K562 (cell line): ENCODE measurements at regions not wholly inside any gene's neighbourhood (a gene's known extent, or its start where the extent isn't known, plus 50 kb on each side); places are given as distances from the start of the nearest gene placed in this dataset.

Source experiments
- ATAC-seq: fragments of 200-7000 bp; cut with Tn5 transposase; 3 replicates; pipeline ENCODE4 v1.9.1; 2020; ENCODE audit warnings: moderate library complexity
- BruUV-seq: library from RNA; stranded (reverse); fragments of 400-500 nt; replicated peaks from 2 replicates; lab custom pipeline; 2021; lab: Mats Ljungman, UMichigan
- CTCF ChIA-PET: fragments of 300-600 bp; formaldehyde crosslinking; extraction: SDS; loops from one replicate; lab custom pipeline; 2021; ENCODE audit warnings: low intra/inter-chr PET ratio; lab: Yijun Ruan, JAX
- POLR2A ChIA-PET: fragments of 300-600, 350-650 bp; sonication (Branson Sonifier 250); formaldehyde crosslinking; extraction: SDS; loops from one replicate; lab custom pipeline; 2021; ENCODE audit warnings: antibody characterized with exemption, inconsistent platforms; lab: Yijun Ruan, JAX
- DNase-seq, 4 experiments: peaks; one replicate each; pipeline versions ENCODE4 v3.0.0 to v3.0.0-alpha.2; 2011 to 2018; ENCODE audit warnings: low spot score in 3 of 4, mixed read lengths in 3 of 4; ENCODE audit errors: extremely low read depth in 1 of 4
- FAIRE-seq: peaks from 2 replicates; lab custom pipeline; 2011; peaks lifted over from hg19 to GRCh38; lab: Jason Lieb, UNC
- H2AFZ ChIP-seq: 2 replicates; pipeline ENCODE4 v1.6.0; 2011; ENCODE audit warnings: low read depth, low read length, control low read depth, inconsistent platforms
- H3K27ac ChIP-seq: fragments of 200-600 bp; 3 replicates; pipeline ENCODE4 v1.8.0; 2011; ENCODE audit warnings: low read depth, mild to moderate bottlenecking, control low read depth, inconsistent platforms, low read length, moderate library complexity, mixed read lengths; ENCODE audit errors: extremely low read depth
- H3K27me3 ChIP-seq, 2 experiments: fragments of 300-600 bp in 1 of 2; 2 replicates in 1 of 2; 3 replicates in 1 of 2; pipeline versions ENCODE4 v1.6.0 to v1.8.0; 2011; ENCODE audit warnings: inconsistent platforms in 2 of 2, low read length in 2 of 2, mild to moderate bottlenecking in 1 of 2, mixed read lengths in 1 of 2, moderate library complexity in 1 of 2; ENCODE audit not compliant: control insufficient read depth in 2 of 2, insufficient read depth in 2 of 2
- H3K36me3 ChIP-seq: fragments of 300-600 bp; 3 replicates; pipeline ENCODE4 v1.8.0; 2011; ENCODE audit warnings: mild to moderate bottlenecking, low read length, inconsistent platforms; ENCODE audit not compliant: control insufficient read depth, insufficient read depth
- H3K4me1 ChIP-seq, 2 experiments: fragments of 200-600 bp in 1 of 2; replicated peaks in 1 of 2; 2 replicates in 1 of 2; 3 replicates in 1 of 2; pipeline versions ENCODE4 v1.5.1 to v1.8.0; 2011; ENCODE audit warnings: inconsistent platforms in 2 of 2, low read length in 2 of 2, mild to moderate bottlenecking in 1 of 2, mixed read lengths in 1 of 2, moderate library complexity in 1 of 2; ENCODE audit not compliant: control insufficient read depth in 2 of 2, insufficient read depth in 2 of 2
- H3K4me2 ChIP-seq: 2 replicates; pipeline ENCODE4 v1.6.1; 2011; ENCODE audit warnings: low read length, control low read depth, inconsistent platforms, mixed read lengths; ENCODE audit not compliant: insufficient read depth
- H3K4me3 ChIP-seq: fragments of 200-600 bp; sonication (generic), shearing (Covaris generic); 2 replicates; pipeline ENCODE4 v1.5.1; 2016; ENCODE audit warnings: control low read depth, inconsistent platforms
- H3K79me2 ChIP-seq: fragments of 200-600 bp; 3 replicates; pipeline ENCODE4 v1.8.0; 2011; ENCODE audit warnings: low read length, inconsistent platforms; ENCODE audit not compliant: control insufficient read depth, insufficient read depth
- H3K9ac ChIP-seq, 2 experiments: 2 replicates each; pipeline versions ENCODE4 v1.6.0 to v1.6.1; 2011; ENCODE audit warnings: low read depth in 2 of 2, low read length in 2 of 2, control low read depth in 1 of 2, inconsistent platforms in 1 of 2, mild to moderate bottlenecking in 1 of 2, mixed read lengths in 1 of 2; ENCODE audit not compliant: insufficient read depth in 1 of 2
- H3K9me1 ChIP-seq: one replicate; pipeline ENCODE4 v1.6.0; 2011; ENCODE audit warnings: inconsistent platforms, mild to moderate bottlenecking, low read length, moderate library complexity; ENCODE audit not compliant: control insufficient read depth, insufficient read depth
- H3K9me3 ChIP-seq: replicated peaks from 2 replicates; pipeline ENCODE4 v1.5.1; 2011; ENCODE audit warnings: low read depth, low read length, inconsistent platforms; ENCODE audit not compliant: control insufficient read depth, insufficient read depth
- H4K20me1 ChIP-seq: replicated peaks from 2 replicates; pipeline ENCODE4 v1.6.1; 2011; ENCODE audit warnings: low read length, inconsistent platforms, mixed read lengths; ENCODE audit not compliant: control insufficient read depth, insufficient read depth
- COPS2 ChIP-seq: fragments of 450-650 bp; conservative IDR thresholded peaks from 2 replicates; pipeline ENCODE4 v1.6.1; 2016; ENCODE audit warnings: mild to moderate bottlenecking, moderate library complexity
- KAT7 ChIP-seq: sonication (generic); formaldehyde crosslinking; IDR thresholded peaks from 2 replicates; pipeline ENCODE4 v1.8.0; 2022; ENCODE audit warnings: missing genetic modification reagents, mild to moderate bottlenecking, borderline replicate concordance
- MCM3 ChIP-seq: fragments of 450-650 bp; IDR thresholded peaks from 2 replicates; pipeline ENCODE4 v1.6.1; 2016
- MED1 ChIP-seq: sonication (generic); formaldehyde crosslinking; IDR thresholded peaks from 2 replicates; pipeline ENCODE4 v1.8.1; 2023; ENCODE audit warnings: missing genetic modification reagents, borderline replicate concordance
- RFX5 ChIP-seq: IDR thresholded peaks from 2 replicates; pipeline ENCODE4 v1.6.1; 2011; ENCODE audit warnings: low read depth, mild to moderate bottlenecking, improper control_type of control experiment, low read length
- SNRNP70 ChIP-seq: fragments of 200-400 bp; formaldehyde crosslinking; optimal IDR thresholded peaks from 2 replicates; pipeline ENCODE3; 2017; ENCODE audit warnings: low read depth, low read length
- ZNF12 ChIP-seq: sonication (generic); formaldehyde crosslinking; IDR thresholded peaks from 2 replicates; pipeline ENCODE4 v1.4.0; 2020; ENCODE audit warnings: mild to moderate bottlenecking, missing genetic modification reagents
- whole genome bisulfite sequencing: fragments of 100-300 bp; shearing (Covaris generic); methylation state at CpG from one replicate; pipeline ENCODE4 v1.1.6; 2016; ENCODE audit warnings: low coverage, mixed read lengths; ENCODE audit not compliant: insufficient coverage; ENCODE audit errors: missing lambda C conversion rate; 5-methylcytosine and 5-hydroxymethylcytosine counted together
- in situ Hi-C: fragments of 300-500 bp; cut with MboI; formaldehyde crosslinking; loops from 4 replicates; pipeline ENCODE4 v1.15.0; 2018; ENCODE audit warnings: inconsistent platforms, mixed read lengths
- intact Hi-C: fragments of 100-400 bp; cut with micrococcal nuclease; formaldehyde crosslinking; loops from 2 replicates; pipeline ENCODE4 v1.14.2; 2022
- TF ChIP-seq, protein P1 (sequence below): sonication (generic); formaldehyde crosslinking; IDR thresholded peaks from 2 replicates; pipeline ENCODE4 v1.8.0; 2023; ENCODE audit warnings: mild to moderate bottlenecking, missing genetic modification reagents
- TF ChIP-seq, protein P2 (sequence below), 2 experiments: IDR thresholded peaks in 1 of 2; conservative IDR thresholded peaks in 1 of 2; 2 replicates each; pipeline ENCODE4 v1.6.1; 2016; ENCODE audit warnings: low read depth in 2 of 2, mild to moderate bottlenecking in 1 of 2, missing compliant biosample characterization in 1 of 2, missing genetic modification characterization in 1 of 2, moderate library complexity in 1 of 2
- TF ChIP-seq, protein P3 (sequence below): fragments of 450-650 bp; IDR thresholded peaks from 2 replicates; pipeline ENCODE4 v1.6.1; 2018; ENCODE audit warnings: mild to moderate bottlenecking, low read depth; ENCODE audit not compliant: partially characterized antibody
- TF ChIP-seq, protein P4 (sequence below): fragments of 250-450 bp; sonication (Bioruptor Pico); IDR thresholded peaks from 2 replicates; pipeline ENCODE4 v1.5.0; 2021

DNA sequence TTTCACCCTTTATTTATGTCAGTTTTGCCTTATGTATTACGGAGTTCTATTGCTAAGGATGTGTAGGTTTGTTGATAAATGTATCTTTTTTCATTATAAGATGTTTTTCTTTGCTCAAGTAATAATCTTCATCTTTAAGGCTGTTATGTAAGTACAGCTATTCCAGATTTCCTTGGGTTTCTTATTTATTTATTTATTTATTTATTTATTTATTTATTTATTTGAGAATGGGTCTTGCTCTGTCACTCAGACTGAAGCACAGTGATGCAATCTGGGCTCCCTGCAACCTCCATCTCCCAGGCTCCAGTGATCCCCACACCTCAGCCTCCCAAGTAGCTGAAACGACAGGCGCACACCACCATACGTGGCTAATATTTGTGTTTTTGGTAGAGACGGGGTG, 617.0 kb downstream of the SLITRK1 start:
- no peaks in the 10 kb centered on the region for H3K4me1 ChIP-seq
- intact Hi-C loops (no loop called here), in situ Hi-C loops (no loop called here)
- no peaks in the 10 kb centered on the region for H3K9me3 ChIP-seq
- 2% methylated on average over 5 of the region's 5 CpGs for WGBS
- DNase-seq = no peak
- H3K79me2 ChIP-seq = no peaks in the 10 kb centered on the region
- TF ChIP-seq, protein P1, sequence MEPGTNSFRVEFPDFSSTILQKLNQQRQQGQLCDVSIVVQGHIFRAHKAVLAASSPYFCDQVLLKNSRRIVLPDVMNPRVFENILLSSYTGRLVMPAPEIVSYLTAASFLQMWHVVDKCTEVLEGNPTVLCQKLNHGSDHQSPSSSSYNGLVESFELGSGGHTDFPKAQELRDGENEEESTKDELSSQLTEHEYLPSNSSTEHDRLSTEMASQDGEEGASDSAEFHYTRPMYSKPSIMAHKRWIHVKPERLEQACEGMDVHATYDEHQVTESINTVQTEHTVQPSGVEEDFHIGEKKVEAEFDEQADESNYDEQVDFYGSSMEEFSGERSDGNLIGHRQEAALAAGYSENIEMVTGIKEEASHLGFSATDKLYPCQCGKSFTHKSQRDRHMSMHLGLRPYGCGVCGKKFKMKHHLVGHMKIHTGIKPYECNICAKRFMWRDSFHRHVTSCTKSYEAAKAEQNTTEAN = no peak
- no peak for TF ChIP-seq RFX5
- TF ChIP-seq KAT7 = no peak
- TF ChIP-seq MCM3 = no peak
- TF ChIP-seq MED1 (CRISPR knock-in tag) = no peak
- TF ChIP-seq ZNF12 = no peak
- TF ChIP-seq, protein P2, sequence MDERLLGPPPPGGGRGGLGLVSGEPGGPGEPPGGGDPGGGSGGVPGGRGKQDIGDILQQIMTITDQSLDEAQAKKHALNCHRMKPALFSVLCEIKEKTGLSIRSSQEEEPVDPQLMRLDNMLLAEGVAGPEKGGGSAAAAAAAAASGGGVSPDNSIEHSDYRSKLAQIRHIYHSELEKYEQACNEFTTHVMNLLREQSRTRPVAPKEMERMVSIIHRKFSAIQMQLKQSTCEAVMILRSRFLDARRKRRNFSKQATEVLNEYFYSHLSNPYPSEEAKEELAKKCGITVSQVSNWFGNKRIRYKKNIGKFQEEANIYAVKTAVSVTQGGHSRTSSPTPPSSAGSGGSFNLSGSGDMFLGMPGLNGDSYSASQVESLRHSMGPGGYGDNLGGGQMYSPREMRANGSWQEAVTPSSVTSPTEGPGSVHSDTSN (CRISPR knock-in tag; IDR thresholded peaks at IDR 0.05; ENCODE audit: low read depth) = no peak
- TF ChIP-seq, protein P2 (tag; conservative IDR thresholded peaks at IDR 0.05; ENCODE audit: low read depth) = no peak
- TF ChIP-seq, protein P3, sequence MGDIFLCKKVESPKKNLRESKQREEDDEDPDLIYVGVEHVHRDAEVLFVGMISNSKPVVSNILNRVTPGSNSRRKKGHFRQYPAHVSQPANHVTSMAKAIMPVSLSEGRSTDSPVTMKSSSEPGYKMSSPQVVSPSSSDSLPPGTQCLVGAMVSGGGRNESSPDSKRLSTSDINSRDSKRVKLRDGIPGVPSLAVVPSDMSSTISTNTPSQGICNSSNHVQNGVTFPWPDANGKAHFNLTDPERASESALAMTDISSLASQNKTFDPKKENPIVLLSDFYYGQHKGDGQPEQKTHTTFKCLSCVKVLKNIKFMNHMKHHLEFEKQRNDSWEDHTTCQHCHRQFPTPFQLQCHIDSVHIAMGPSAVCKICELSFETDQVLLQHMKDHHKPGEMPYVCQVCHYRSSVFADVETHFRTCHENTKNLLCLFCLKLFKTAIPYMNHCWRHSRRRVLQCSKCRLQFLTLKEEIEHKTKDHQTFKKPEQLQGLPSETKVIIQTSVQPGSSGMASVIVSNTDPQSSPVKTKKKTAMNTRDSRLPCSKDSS = no peak
- no peak for TF ChIP-seq SNRNP70
- TF ChIP-seq, protein P4, sequence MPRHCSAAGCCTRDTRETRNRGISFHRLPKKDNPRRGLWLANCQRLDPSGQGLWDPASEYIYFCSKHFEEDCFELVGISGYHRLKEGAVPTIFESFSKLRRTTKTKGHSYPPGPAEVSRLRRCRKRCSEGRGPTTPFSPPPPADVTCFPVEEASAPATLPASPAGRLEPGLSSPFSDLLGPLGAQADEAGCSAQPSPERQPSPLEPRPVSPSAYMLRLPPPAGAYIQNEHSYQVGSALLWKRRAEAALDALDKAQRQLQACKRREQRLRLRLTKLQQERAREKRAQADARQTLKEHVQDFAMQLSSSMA (CRISPR knock-in tag) = no peak
- TF ChIP-seq COPS2 = no peak
- H4K20me1 ChIP-seq = no peaks in the 10 kb centered on the region
- no peak overlapping the region for H2AFZ ChIP-seq
- POLR2A ChIA-PET = no interaction called here
- H3K4me3 ChIP-seq = no peak overlapping the region
- no peak overlapping the region for H3K27ac ChIP-seq
- H3K4me2 ChIP-seq = no peak overlapping the region
- H3K36me3 ChIP-seq = no peaks in the 10 kb centered on the region
- no peaks in the 10 kb centered on the region for H3K27me3 ChIP-seq
- no peaks in the 10 kb centered on the region for H3K9me1 ChIP-seq
- no TSS peak for BruUV-seq
- no peak for ATAC-seq
- FAIRE-seq = no peak
- no peak overlapping the region for H3K9ac ChIP-seq
- CTCF ChIA-PET = no interaction called here
